Body of pancreas (tissue), 4 donors: ENCODE measurements at regions not wholly inside any gene's neighbourhood (a gene's known extent, or its start where the extent isn't known, plus 50 kb on each side); places are given as distances from the start of the nearest gene placed in this dataset.

Experiments used
- ATAC-seq: fragments of 150-250 bp; one replicate; pipeline ENCODE4 v1.9.1; 2016
- DNase-seq, 4 donors: peaks; one replicate each; pipeline ENCODE4 v3.0.0-alpha.2; 2019
- H3K27ac ChIP-seq, 4 donors: fragments of 200-600 bp; sonication (generic); 1 replicate in 3 of 4; 2 replicates in 1 of 4; pipeline versions ENCODE4 v1.5.1 to v1.6.1; 2016 to 2019; ENCODE audit warnings: mild to moderate bottlenecking in 1 of 4, mixed read lengths in 1 of 4, moderate library complexity in 1 of 4
- H3K27me3 ChIP-seq, 2 donors: fragments of 200-600 bp; sonication (generic); one replicate each; pipeline ENCODE4 v1.6.0; 2016; ENCODE audit warnings: mild to moderate bottlenecking in 1 of 2
- H3K36me3 ChIP-seq, 2 donors: fragments of 200-600 bp; sonication (generic); replicated peaks in 1 of 2; 2 replicates each; pipeline ENCODE4 v1.5.1; 2016; ENCODE audit warnings: low read depth in 2 of 2; ENCODE audit not compliant: insufficient read depth in 1 of 2
- H3K4me1 ChIP-seq: fragments of 200-600 bp; sonication (generic); one replicate; pipeline ENCODE4 v1.6.0; 2016
- H3K4me3 ChIP-seq, 2 donors: fragments of 200-600 bp; sonication (generic); 1 replicate in 1 of 2; 2 replicates in 1 of 2; pipeline ENCODE4 v1.5.1; 2016 to 2019
- H3K9me3 ChIP-seq, 3 donors: fragments of 200-600 bp; sonication (generic); 1 replicate in 2 of 3; 2 replicates in 1 of 3; pipeline ENCODE4 v1.5.1; 2016
- POLR2A ChIP-seq, 3 donors: fragments of 450-650 bp; IDR thresholded peaks; one replicate each; pipeline ENCODE4 v1.6.1; 2016; ENCODE audit warnings: antibody characterized with exemption in 3 of 3, mild to moderate bottlenecking in 2 of 3
- WGBS, 2 donors: methylation state at CpG; one replicate each; pipeline ENCODE4 v1.1.5; 2017; 5-methylcytosine and 5-hydroxymethylcytosine counted together
- intact Hi-C: fragments of 100-400 bp; cut with DNase I; formaldehyde crosslinking; loops from one replicate; pipeline ENCODE4 v1.15.1; 2023
- TF ChIP-seq, protein P1 (sequence below), 7 experiments: fragments of 450-650 bp in 4 of 7; fragments of 200-600 bp in 3 of 7; sonication (generic) in 3 of 7; IDR thresholded peaks; one replicate each; pipeline ENCODE4 v1.5.1; 2016 to 2019; ENCODE audit warnings: antibody characterized with exemption in 7 of 7

GRCh38 chr10:6738112-6738768, 158.2 kb upstream of the PRKCQ start:
- ATAC-seq = no peak
- H3K4me1 ChIP-seq = peaks cover 12% of the 10 kb centered on the region
- no peak overlapping the region for H3K27ac ChIP-seq
- intact Hi-C loops = no loop called here
- H3K36me3 ChIP-seq = no peaks in the 10 kb centered on the region
- no peaks in the 10 kb centered on the region for H3K9me3 ChIP-seq
- 21 to 25% methylated on average over 12 to 14 of the region's 14 CpGs for WGBS, 2 donors
- no peak for TF ChIP-seq POLR2A (IDR thresholded peaks at IDR 0.05)
- TF ChIP-seq, protein P1, sequence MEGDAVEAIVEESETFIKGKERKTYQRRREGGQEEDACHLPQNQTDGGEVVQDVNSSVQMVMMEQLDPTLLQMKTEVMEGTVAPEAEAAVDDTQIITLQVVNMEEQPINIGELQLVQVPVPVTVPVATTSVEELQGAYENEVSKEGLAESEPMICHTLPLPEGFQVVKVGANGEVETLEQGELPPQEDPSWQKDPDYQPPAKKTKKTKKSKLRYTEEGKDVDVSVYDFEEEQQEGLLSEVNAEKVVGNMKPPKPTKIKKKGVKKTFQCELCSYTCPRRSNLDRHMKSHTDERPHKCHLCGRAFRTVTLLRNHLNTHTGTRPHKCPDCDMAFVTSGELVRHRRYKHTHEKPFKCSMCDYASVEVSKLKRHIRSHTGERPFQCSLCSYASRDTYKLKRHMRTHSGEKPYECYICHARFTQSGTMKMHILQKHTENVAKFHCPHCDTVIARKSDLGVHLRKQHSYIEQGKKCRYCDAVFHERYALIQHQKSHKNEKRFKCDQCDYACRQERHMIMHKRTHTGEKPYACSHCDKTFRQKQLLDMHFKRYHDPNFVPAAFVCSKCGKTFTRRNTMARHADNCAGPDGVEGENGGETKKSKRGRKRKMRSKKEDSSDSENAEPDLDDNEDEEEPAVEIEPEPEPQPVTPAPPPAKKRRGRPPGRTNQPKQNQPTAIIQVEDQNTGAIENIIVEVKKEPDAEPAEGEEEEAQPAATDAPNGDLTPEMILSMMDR (IDR thresholded peaks at IDR 0.05) = no peak
- H3K4me3 ChIP-seq = no peak overlapping the region
- no peak for DNase-seq
- H3K27me3 ChIP-seq = no peaks in the 10 kb centered on the region

- WGBS, 2 donors = 47 to 62% methylated on average over 6 of the region's 6 CpGs
- Histone ChIP-seq H3K9me3 (no peaks in the 10 kb centered on the region), H3K27me3 (no peaks in the 10 kb centered on the region), H3K27ac (no peak overlapping the region), H3K4me3 (no peak overlapping the region), H3K36me3 (no peaks in the 10 kb centered on the region), H3K4me1 (peaks cover 12% of the 10 kb centered on the region)
- no peak for TF ChIP-seq POLR2A (IDR thresholded peaks at IDR 0.05)
- TF ChIP-seq, protein P1 (IDR thresholded peaks at IDR 0.05) = no peak
- intact Hi-C loops = no loop called here
- DNase-seq = no peak
- ATAC-seq = no peak
Measured at GRCh38 chr10:6737758-6738111, 157.7 kb upstream of the PRKCQ start.

- Histone ChIP-seq H3K4me3 (no peak overlapping the region), H3K4me1 (peaks cover 12% of the 10 kb centered on the region), H3K36me3 (no peaks in the 10 kb centered on the region), H3K9me3 (no peaks in the 10 kb centered on the region), H3K27me3 (no peaks in the 10 kb centered on the region), H3K27ac (no peak overlapping the region)
- ATAC-seq (peak; percentile 45), DNase-seq (no peak)
- 56 to 59% methylated on average over 9 of the region's 9 CpGs for WGBS, 2 donors
- intact Hi-C loops = no loop called here
- no peak for TF ChIP-seq POLR2A (IDR thresholded peaks at IDR 0.05)
- TF ChIP-seq, protein P1 (IDR thresholded peaks at IDR 0.05) = no peak
Measured at GRCh38 chr10:6737080-6737641, 157.1 kb upstream of the PRKCQ start.

- H3K4me3 ChIP-seq = no peak overlapping the region
- H3K27ac ChIP-seq = no peak overlapping the region
- ATAC-seq = no peak
- no peak for TF ChIP-seq POLR2A (IDR thresholded peaks at IDR 0.05)
- TF ChIP-seq, protein P1 (IDR thresholded peaks at IDR 0.05) = no peak
- no peaks in the 10 kb centered on the region for H3K36me3 ChIP-seq
- intact Hi-C loops = no loop called here
- 69 to 70% methylated on average over 11 of the region's 11 CpGs for WGBS, 2 donors
- no peaks in the 10 kb centered on the region for H3K27me3 ChIP-seq
- DNase-seq = no peak
- H3K4me1 ChIP-seq = peaks cover 12% of the 10 kb centered on the region
- no peaks in the 10 kb centered on the region for H3K9me3 ChIP-seq
Measured at GRCh38 chr10:6734286-6734685, 154.2 kb upstream of the PRKCQ start.

- intact Hi-C loops = no loop called here
- Histone ChIP-seq H3K36me3 (no peaks in the 10 kb centered on the region), H3K27ac (no peak overlapping the region), H3K27me3 (no peaks in the 10 kb centered on the region), H3K4me1 (no peaks in the 10 kb centered on the region), H3K9me3 (no peaks in the 10 kb centered on the region), H3K4me3 (no peak overlapping the region)
- ATAC-seq (peak; percentile 56), DNase-seq (peak in 2 of 4 donors; percentile 10 to 18)
- TF ChIP-seq, protein P1 (IDR thresholded peaks at IDR 0.05) = no peak
- TF ChIP-seq POLR2A (IDR thresholded peaks at IDR 0.05) = no peak
- 6 to 8% methylated on average over 7 of the region's 7 CpGs for WGBS, 2 donors
Measured at GRCh38 chr10:6729861-6730344, 149.8 kb upstream of the PRKCQ start.
